Activated CD4-positive, CD25-positive, alpha-beta regulatory T cell treated with anti-CD3 and anti-CD28 coated beads, Interleukin-2, amount 50 U/mL, for 16 hours (primary cell): ENCODE measurements at regions not wholly inside any gene's neighbourhood (a gene's known extent, or its start where the extent isn't known, plus 50 kb on each side); places are given as distances from the start of the nearest gene placed in this dataset.

Source experiments
- DNase-seq: peaks from one replicate; pipeline ENCODE4 v3.0.0-alpha.2; 2020; ENCODE audit warnings: low read depth, low spot score

- no peak for DNase-seq
Observed at GRCh38 chr14:22418631-22419030, 170.4 kb downstream of the DAD1 start.

GRCh38 chr14:22417914-22418313 lies 171.1 kb downstream of the DAD1 start:
- DNase-seq, result no peak

GRCh38 chr14:22416193-22416592 lies 172.8 kb downstream of the DAD1 start:
- no peak for DNase-seq

- no peak for DNase-seq
Observed at GRCh38 chr14:22415605-22415959, 173.4 kb downstream of the DAD1 start.

GRCh38 chr14:22414876-22415604 lies 174.0 kb downstream of the DAD1 start:
- DNase-seq, result no peak

GRCh38 chr14:22412926-22413411 lies 176.1 kb downstream of the DAD1 start:
- DNase-seq, result no peak

- DNase-seq, result no peak
Observed at GRCh38 chr14:22411398-22412055, 177.5 kb downstream of the DAD1 start.

GRCh38 chr14:22410497-22410896 lies 178.5 kb downstream of the DAD1 start:
- no peak for DNase-seq

- no peak for DNase-seq
Observed at GRCh38 chr14:22409006-22409405, 180.0 kb downstream of the DAD1 start.

GRCh38 chr14:22408547-22408946 lies 180.5 kb downstream of the DAD1 start:
- no peak for DNase-seq

GRCh38 chr14:22407033-22407432 lies 182.0 kb downstream of the DAD1 start:
- no peak for DNase-seq

GRCh38 chr14:22405201-22405600 lies 183.8 kb downstream of the DAD1 start:
- DNase-seq, result no peak

- DNase-seq, result no peak
Observed at GRCh38 chr14:22403296-22403695, 185.7 kb downstream of the DAD1 start.

GRCh38 chr14:22400655-22401259 lies 188.3 kb downstream of the DAD1 start:
- DNase-seq, result no peak

GRCh38 chr14:22399776-22400175 lies 189.2 kb downstream of the DAD1 start:
- no peak for DNase-seq

- DNase-seq, result no peak
Observed at GRCh38 chr14:22397221-22397737, 191.7 kb downstream of the DAD1 start.

- no peak for DNase-seq
Observed at GRCh38 chr14:22395803-22396202, 193.2 kb downstream of the DAD1 start.

GRCh38 chr14:22394616-22395015 lies 194.4 kb downstream of the DAD1 start:
- no peak for DNase-seq

GRCh38 chr14:22393796-22394195 lies 195.2 kb downstream of the DAD1 start:
- no peak for DNase-seq

- DNase-seq, result no peak
Observed at GRCh38 chr14:22391908-22392565, 197.0 kb downstream of the DAD1 start.

- no peak for DNase-seq
Observed at GRCh38 chr14:22390824-22391461, 198.1 kb downstream of the DAD1 start.

- DNase-seq, result no peak
Observed at GRCh38 chr14:22390195-22390594, 198.8 kb downstream of the DAD1 start.
